Neural cell (in vitro differentiated cells): ENCODE measurements at regions not wholly inside any gene's neighbourhood (a gene's known extent, or its start where the extent isn't known, plus 50 kb on each side); places are given as distances from the start of the nearest gene placed in this dataset.
"Not testable (repeated sequence)": the region's sequence is repeated elsewhere in the genome, so short reads cannot be mapped to it uniquely, and the experiment has no call there.

ENCODE experiments used
- H2AFZ ChIP-seq: fragments of 200-600, 300-800 bp; sonication (generic), shearing (Covaris generic); 2 replicates; pipeline ENCODE4 v1.6.0; 2014; ENCODE audit warnings: low read depth, mild to moderate bottlenecking, antibody characterized with exemption, low read length, moderate library complexity
- H3F3A ChIP-seq: fragments of 200-600 bp; shearing (Covaris generic); 2 replicates; pipeline ENCODE4 v1.6.1; 2016; ENCODE audit warnings: mild to moderate bottlenecking, moderate library complexity, mixed read lengths, antibody characterized with exemption, low read length; ENCODE audit not compliant: insufficient read depth, poor library complexity, severe bottlenecking
- H3K27ac ChIP-seq: fragments of 200-600, 300-800 bp; sonication (generic), shearing (Covaris generic); 2 replicates; pipeline ENCODE4 v1.5.1; 2014; ENCODE audit warnings: mild to moderate bottlenecking, low read length, moderate library complexity
- H3K27me3 ChIP-seq: fragments of 300-800, 200-600 bp; sonication (generic), shearing (Covaris generic); 2 replicates; pipeline ENCODE4 v1.6.0; 2014; ENCODE audit warnings: mild to moderate bottlenecking, low read depth, low read length, moderate library complexity; ENCODE audit not compliant: insufficient read depth
- H3K36me3 ChIP-seq: fragments of 300-800, 200-600 bp; sonication (generic), shearing (Covaris generic); 2 replicates; pipeline ENCODE4 v1.5.1; 2014; ENCODE audit warnings: mild to moderate bottlenecking, antibody characterized with exemption, low read length, moderate library complexity; ENCODE audit not compliant: insufficient read depth
- H3K4me2 ChIP-seq: fragments of 300-800, 200-600 bp; sonication (generic), shearing (Covaris generic); 2 replicates; pipeline ENCODE4 v1.6.0; 2014; ENCODE audit warnings: mild to moderate bottlenecking, low read length
- H3K4me3 ChIP-seq: fragments of 300-800, 200-600 bp; sonication (generic), shearing (Covaris generic); 2 replicates; pipeline ENCODE4 v1.5.1; 2014; ENCODE audit warnings: mild to moderate bottlenecking, low read length, moderate library complexity
- H3K79me2 ChIP-seq: fragments of 200-600 bp; shearing (Covaris generic); replicated peaks from 2 replicates; pipeline ENCODE4 v1.6.0; 2014; ENCODE audit warnings: mild to moderate bottlenecking, low read length, moderate library complexity; ENCODE audit not compliant: insufficient read depth
- H3K9ac ChIP-seq: fragments of 300-800, 200-600 bp; sonication (generic), shearing (Covaris generic); 2 replicates; pipeline ENCODE4 v1.6.1; 2016; ENCODE audit warnings: mild to moderate bottlenecking, low read length, mixed read lengths
- H3K9me2 ChIP-seq: fragments of 200-600 bp; shearing (Covaris generic); 2 replicates; pipeline ENCODE4 v1.6.1; 2016; ENCODE audit warnings: mild to moderate bottlenecking, low read length, mixed read lengths; ENCODE audit not compliant: insufficient read depth
- H3K9me3 ChIP-seq: fragments of 200-600, 300-800 bp; sonication (generic), shearing (Covaris generic); 2 replicates; pipeline ENCODE4 v1.6.1; 2016; ENCODE audit warnings: mild to moderate bottlenecking, mixed run types, low read length, moderate library complexity, mixed read lengths
- H4K20me1 ChIP-seq: fragments of 200-600 bp; shearing (Covaris generic); 2 replicates; pipeline ENCODE4 v1.6.1; 2016; ENCODE audit warnings: mild to moderate bottlenecking, mixed run types; ENCODE audit not compliant: insufficient read depth
- EP300 ChIP-seq: fragments of 450-650 bp; conservative IDR thresholded peaks from 2 replicates; pipeline ENCODE4 v1.6.1; 2014; ENCODE audit warnings: antibody characterized with exemption, mild to moderate bottlenecking, moderate library complexity; ENCODE audit not compliant: poor library complexity, severe bottlenecking
- EZH2 ChIP-seq: fragments of 200-600, 300-800 bp; shearing (Covaris generic), sonication (generic); IDR thresholded peaks from 2 replicates; pipeline ENCODE4 v1.6.1; 2014; ENCODE audit warnings: antibody characterized with exemption, low read length, borderline replicate concordance, mild to moderate bottlenecking; ENCODE audit not compliant: insufficient read depth, poor library complexity, severe bottlenecking
- MXI1 ChIP-seq: fragments of 450-650 bp; conservative IDR thresholded peaks from 2 replicates; pipeline ENCODE4 v1.6.1; 2014; ENCODE audit warnings: antibody characterized with exemption, mild to moderate bottlenecking; ENCODE audit not compliant: poor library complexity, severe bottlenecking
- POLR2AphosphoS5 ChIP-seq: IDR thresholded peaks from 2 replicates; pipeline ENCODE4 v1.6.1; 2012
- RAD21 ChIP-seq: fragments of 450-650 bp; conservative IDR thresholded peaks from 2 replicates; pipeline ENCODE4 v1.6.1; 2014; ENCODE audit warnings: antibody characterized with exemption, mild to moderate bottlenecking, moderate library complexity
- SMC3 ChIP-seq: fragments of 450-650 bp; conservative IDR thresholded peaks from 2 replicates; pipeline ENCODE4 v1.6.1; 2014; ENCODE audit warnings: antibody characterized with exemption, mild to moderate bottlenecking, moderate library complexity; ENCODE audit not compliant: poor library complexity
- TAF1 ChIP-seq: IDR thresholded peaks from 2 replicates; pipeline ENCODE4 v1.6.1; 2012; ENCODE audit warnings: low read depth
- TF ChIP-seq, protein P1 (sequence below): fragments of 450-650 bp; IDR thresholded peaks from 2 replicates; pipeline ENCODE4 v1.5.1; 2014; ENCODE audit warnings: antibody characterized with exemption, mild to moderate bottlenecking, moderate library complexity; ENCODE audit not compliant: poor library complexity, severe bottlenecking
- TF ChIP-seq, protein P2 (sequence below): IDR thresholded peaks from 2 replicates; pipeline ENCODE4 v1.6.1; 2012; ENCODE audit warnings: borderline replicate concordance

- Histone ChIP-seq H3K9me2 (no peaks in the 10 kb centered on the region), H3F3A (no peaks in the 10 kb centered on the region), H3K4me3 (no peak overlapping the region), H3K27ac (no peak overlapping the region), H4K20me1 (no peaks in the 10 kb centered on the region), H3K79me2 (no peaks in the 10 kb centered on the region), H3K27me3 (no peaks in the 10 kb centered on the region), H3K36me3 (no peaks in the 10 kb centered on the region), H3K9ac (no peak overlapping the region), H2AFZ (no peak overlapping the region), H3K9me3 (no peaks in the 10 kb centered on the region), H3K4me2 (no peak overlapping the region)
- no peak for TF ChIP-seq MXI1
- no peak for TF ChIP-seq SMC3
- TF ChIP-seq, protein P1, sequence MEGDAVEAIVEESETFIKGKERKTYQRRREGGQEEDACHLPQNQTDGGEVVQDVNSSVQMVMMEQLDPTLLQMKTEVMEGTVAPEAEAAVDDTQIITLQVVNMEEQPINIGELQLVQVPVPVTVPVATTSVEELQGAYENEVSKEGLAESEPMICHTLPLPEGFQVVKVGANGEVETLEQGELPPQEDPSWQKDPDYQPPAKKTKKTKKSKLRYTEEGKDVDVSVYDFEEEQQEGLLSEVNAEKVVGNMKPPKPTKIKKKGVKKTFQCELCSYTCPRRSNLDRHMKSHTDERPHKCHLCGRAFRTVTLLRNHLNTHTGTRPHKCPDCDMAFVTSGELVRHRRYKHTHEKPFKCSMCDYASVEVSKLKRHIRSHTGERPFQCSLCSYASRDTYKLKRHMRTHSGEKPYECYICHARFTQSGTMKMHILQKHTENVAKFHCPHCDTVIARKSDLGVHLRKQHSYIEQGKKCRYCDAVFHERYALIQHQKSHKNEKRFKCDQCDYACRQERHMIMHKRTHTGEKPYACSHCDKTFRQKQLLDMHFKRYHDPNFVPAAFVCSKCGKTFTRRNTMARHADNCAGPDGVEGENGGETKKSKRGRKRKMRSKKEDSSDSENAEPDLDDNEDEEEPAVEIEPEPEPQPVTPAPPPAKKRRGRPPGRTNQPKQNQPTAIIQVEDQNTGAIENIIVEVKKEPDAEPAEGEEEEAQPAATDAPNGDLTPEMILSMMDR = no peak
- no peak for TF ChIP-seq TAF1
- TF ChIP-seq, protein P2, sequence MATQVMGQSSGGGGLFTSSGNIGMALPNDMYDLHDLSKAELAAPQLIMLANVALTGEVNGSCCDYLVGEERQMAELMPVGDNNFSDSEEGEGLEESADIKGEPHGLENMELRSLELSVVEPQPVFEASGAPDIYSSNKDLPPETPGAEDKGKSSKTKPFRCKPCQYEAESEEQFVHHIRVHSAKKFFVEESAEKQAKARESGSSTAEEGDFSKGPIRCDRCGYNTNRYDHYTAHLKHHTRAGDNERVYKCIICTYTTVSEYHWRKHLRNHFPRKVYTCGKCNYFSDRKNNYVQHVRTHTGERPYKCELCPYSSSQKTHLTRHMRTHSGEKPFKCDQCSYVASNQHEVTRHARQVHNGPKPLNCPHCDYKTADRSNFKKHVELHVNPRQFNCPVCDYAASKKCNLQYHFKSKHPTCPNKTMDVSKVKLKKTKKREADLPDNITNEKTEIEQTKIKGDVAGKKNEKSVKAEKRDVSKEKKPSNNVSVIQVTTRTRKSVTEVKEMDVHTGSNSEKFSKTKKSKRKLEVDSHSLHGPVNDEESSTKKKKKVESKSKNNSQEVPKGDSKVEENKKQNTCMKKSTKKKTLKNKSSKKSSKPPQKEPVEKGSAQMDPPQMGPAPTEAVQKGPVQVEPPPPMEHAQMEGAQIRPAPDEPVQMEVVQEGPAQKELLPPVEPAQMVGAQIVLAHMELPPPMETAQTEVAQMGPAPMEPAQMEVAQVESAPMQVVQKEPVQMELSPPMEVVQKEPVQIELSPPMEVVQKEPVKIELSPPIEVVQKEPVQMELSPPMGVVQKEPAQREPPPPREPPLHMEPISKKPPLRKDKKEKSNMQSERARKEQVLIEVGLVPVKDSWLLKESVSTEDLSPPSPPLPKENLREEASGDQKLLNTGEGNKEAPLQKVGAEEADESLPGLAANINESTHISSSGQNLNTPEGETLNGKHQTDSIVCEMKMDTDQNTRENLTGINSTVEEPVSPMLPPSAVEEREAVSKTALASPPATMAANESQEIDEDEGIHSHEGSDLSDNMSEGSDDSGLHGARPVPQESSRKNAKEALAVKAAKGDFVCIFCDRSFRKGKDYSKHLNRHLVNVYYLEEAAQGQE = no peak
- TF ChIP-seq EP300 = no peak
- TF ChIP-seq POLR2AphosphoS5 = no peak
- no peak for TF ChIP-seq EZH2
Measured at GRCh38 chr9:32128546-32128945, 255.9 kb upstream of the ACO1 start.

DNA sequence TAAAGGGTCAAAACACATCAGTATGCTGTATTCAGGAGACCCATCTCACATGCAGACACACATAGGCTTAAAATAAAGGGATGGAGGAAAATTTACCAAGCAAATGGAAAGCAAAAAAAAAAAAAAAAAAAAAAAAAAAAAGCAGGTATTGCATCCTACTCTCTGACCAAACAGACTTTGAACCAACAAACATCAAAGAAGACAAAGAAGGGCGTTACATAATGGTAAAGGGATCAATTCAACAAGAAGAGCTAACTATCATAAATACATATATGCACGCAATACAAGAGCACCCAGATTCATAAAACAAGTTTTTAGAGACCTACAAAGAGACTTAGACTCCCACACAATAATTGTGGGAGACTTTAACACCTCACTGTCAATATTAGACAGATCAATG, 253.7 kb upstream of the ACO1 start:
- H3K9ac ChIP-seq, H3K79me2 ChIP-seq, H3K9me3 ChIP-seq, H3K27me3 ChIP-seq, H4K20me1 ChIP-seq, H3F3A ChIP-seq, H3K36me3 ChIP-seq, H3K9me2 ChIP-seq, H3K4me2 ChIP-seq, H2AFZ ChIP-seq, H3K4me3 ChIP-seq, H3K27ac ChIP-seq: not testable (repeated sequence)

DNA sequence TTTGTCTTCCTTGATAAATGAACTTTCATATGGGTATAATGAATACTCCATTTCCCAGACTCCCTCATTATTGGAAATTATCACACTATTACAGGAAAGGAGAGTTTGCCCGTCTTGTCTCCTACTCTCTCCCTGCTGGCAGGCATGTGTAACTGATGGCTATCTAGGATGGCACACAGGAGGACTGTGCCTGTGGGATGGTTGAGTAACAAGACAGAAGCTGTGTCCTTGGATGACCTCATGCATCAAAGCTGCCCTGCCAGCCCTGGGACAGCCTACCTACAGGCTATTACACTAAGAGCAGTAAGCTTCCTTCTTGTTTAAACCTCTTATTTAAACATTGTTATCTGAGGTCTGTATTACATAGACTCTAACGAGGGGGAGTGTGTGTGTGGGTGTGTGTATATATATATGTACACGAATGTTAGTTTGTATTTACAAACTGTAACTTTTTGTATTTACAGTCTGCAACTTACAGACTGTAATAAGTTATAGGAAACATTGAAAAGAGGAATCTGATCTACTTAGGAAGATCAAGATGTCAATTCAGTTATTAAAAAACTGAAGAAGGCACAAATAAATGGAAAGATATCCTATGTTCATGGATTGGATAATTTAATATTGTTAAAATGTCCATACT, 247.6 kb upstream of the ACO1 start:
- TF ChIP-seq, protein P2 = no peak
- TF ChIP-seq, protein P1 = no peak
- TF ChIP-seq EP300 = no peak
- no peak for TF ChIP-seq POLR2AphosphoS5
- no peak for TF ChIP-seq MXI1
- TF ChIP-seq RAD21 = no peak
- TF ChIP-seq SMC3 = no peak
- TF ChIP-seq EZH2 = no peak
- TF ChIP-seq TAF1 = no peak
- no peak overlapping the region for H2AFZ ChIP-seq
- no peak overlapping the region for H3K9ac ChIP-seq

More for the DNA sequence above, 247.6 kb upstream of the ACO1 start:
- Histone ChIP-seq H3K27ac (no peak overlapping the region), H3K27me3 (no peaks in the 10 kb centered on the region), H3K4me3 (no peak overlapping the region), H3K79me2 (no peaks in the 10 kb centered on the region), H3K4me2 (no peak overlapping the region), H4K20me1 (no peaks in the 10 kb centered on the region), H3K36me3 (no peaks in the 10 kb centered on the region), H3K9me3 (no peaks in the 10 kb centered on the region), H3K9me2 (no peaks in the 10 kb centered on the region), H3F3A (no peaks in the 10 kb centered on the region)
